ENCODE measurements at regions not wholly inside any gene's neighbourhood (a gene's known extent, or its start where the extent isn't known, plus 50 kb on each side); places are given as distances from the start of the nearest gene placed in this dataset.

DNA sequence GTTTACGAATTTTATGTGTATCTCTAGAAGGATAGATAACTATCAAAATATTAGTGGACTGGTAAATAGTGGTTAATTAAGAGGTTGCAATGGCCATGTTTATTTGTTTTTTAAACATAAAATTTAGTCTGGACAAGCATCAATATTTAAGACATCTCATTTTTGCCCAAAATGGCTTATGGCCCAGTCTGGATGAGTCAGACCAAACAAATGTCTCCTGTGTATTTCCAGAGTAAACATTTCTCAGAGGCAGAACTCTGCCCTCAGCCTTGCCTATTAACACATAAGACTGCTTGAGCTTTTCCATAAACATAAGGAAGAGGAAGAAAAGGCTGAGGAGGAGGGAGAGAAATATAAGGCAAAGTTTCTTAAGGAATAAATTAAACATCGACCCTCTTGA lies 277.1 kb upstream of the DIAPH2 start:
- Histone ChIP-seq H3K9me3 (ENCODE audit: low read length) (no peaks in the 10 kb centered on the region), H3K9ac (ENCODE audit: insufficient read depth, low read depth, low read length) (no peak overlapping the region), H3K4me2 (ENCODE audit: low read depth, low read length) (peak overlapping the region; percentile 23; the same call in 1 of the 2 replicates), H3K4me1 (ENCODE audit: insufficient read depth, low read length) (peaks cover 30% of the 10 kb centered on the region), H4K20me1 (ENCODE audit: insufficient read depth, low read length) (no peaks in the 10 kb centered on the region), H3K27ac (ENCODE audit: extremely low read length, insufficient read depth, low read length) (no peak overlapping the region), H3K79me2 (ENCODE audit: insufficient read depth, low read length) (no peaks in the 10 kb centered on the region), H3K36me3 (replicated peaks in 1 of 2; ENCODE audit: control insufficient read depth in 1 of 2, insufficient read depth in 2 of 2, low read length in 2 of 2) (no peaks in the 10 kb centered on the region), H2AFZ (ENCODE audit: low read length) (no peak overlapping the region), H3K27me3 (ENCODE audit: control insufficient read depth in 1 of 2, insufficient read depth in 2 of 2, low read length in 2 of 2) (no peaks in the 10 kb centered on the region), H3K4me3 (replicated peaks in 1 of 3; ENCODE audit: insufficient read depth in 1 of 3, low read depth in 2 of 3, low read length in 3 of 3) (no peak overlapping the region)
- TF ChIP-seq CHD4 (IDR thresholded peaks at IDR 0.05; ENCODE audit: borderline replicate concordance, low read length) = peak; percentile 65; the same call in 1 of the 2 replicates
- 0 out of 2 replicates have a peak, but pooled peaks have one; percentile 24 for TF ChIP-seq FOSL1 (CRISPR knock-in tag; IDR thresholded peaks at IDR 0.05; ENCODE audit: borderline replicate concordance)
- TF ChIP-seq, protein P1, sequence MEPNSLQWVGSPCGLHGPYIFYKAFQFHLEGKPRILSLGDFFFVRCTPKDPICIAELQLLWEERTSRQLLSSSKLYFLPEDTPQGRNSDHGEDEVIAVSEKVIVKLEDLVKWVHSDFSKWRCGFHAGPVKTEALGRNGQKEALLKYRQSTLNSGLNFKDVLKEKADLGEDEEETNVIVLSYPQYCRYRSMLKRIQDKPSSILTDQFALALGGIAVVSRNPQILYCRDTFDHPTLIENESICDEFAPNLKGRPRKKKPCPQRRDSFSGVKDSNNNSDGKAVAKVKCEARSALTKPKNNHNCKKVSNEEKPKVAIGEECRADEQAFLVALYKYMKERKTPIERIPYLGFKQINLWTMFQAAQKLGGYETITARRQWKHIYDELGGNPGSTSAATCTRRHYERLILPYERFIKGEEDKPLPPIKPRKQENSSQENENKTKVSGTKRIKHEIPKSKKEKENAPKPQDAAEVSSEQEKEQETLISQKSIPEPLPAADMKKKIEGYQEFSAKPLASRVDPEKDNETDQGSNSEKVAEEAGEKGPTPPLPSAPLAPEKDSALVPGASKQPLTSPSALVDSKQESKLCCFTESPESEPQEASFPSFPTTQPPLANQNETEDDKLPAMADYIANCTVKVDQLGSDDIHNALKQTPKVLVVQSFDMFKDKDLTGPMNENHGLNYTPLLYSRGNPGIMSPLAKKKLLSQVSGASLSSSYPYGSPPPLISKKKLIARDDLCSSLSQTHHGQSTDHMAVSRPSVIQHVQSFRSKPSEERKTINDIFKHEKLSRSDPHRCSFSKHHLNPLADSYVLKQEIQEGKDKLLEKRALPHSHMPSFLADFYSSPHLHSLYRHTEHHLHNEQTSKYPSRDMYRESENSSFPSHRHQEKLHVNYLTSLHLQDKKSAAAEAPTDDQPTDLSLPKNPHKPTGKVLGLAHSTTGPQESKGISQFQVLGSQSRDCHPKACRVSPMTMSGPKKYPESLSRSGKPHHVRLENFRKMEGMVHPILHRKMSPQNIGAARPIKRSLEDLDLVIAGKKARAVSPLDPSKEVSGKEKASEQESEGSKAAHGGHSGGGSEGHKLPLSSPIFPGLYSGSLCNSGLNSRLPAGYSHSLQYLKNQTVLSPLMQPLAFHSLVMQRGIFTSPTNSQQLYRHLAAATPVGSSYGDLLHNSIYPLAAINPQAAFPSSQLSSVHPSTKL (CRISPR knock-in tag; IDR thresholded peaks at IDR 0.05) = 0 out of 2 replicates have a peak, but pooled peaks have one; percentile 17
- TF ChIP-seq NFIC (IDR thresholded peaks at IDR 0.05; ENCODE audit: low read length) = peak; percentile 41; the same call in 1 of the 2 replicates
- TF ChIP-seq RXRB (CRISPR knock-in tag; IDR thresholded peaks at IDR 0.05; ENCODE audit: borderline replicate concordance) = peak; percentile 24; the same call in 1 of the 2 replicates
- TF ChIP-seq, protein P2, sequence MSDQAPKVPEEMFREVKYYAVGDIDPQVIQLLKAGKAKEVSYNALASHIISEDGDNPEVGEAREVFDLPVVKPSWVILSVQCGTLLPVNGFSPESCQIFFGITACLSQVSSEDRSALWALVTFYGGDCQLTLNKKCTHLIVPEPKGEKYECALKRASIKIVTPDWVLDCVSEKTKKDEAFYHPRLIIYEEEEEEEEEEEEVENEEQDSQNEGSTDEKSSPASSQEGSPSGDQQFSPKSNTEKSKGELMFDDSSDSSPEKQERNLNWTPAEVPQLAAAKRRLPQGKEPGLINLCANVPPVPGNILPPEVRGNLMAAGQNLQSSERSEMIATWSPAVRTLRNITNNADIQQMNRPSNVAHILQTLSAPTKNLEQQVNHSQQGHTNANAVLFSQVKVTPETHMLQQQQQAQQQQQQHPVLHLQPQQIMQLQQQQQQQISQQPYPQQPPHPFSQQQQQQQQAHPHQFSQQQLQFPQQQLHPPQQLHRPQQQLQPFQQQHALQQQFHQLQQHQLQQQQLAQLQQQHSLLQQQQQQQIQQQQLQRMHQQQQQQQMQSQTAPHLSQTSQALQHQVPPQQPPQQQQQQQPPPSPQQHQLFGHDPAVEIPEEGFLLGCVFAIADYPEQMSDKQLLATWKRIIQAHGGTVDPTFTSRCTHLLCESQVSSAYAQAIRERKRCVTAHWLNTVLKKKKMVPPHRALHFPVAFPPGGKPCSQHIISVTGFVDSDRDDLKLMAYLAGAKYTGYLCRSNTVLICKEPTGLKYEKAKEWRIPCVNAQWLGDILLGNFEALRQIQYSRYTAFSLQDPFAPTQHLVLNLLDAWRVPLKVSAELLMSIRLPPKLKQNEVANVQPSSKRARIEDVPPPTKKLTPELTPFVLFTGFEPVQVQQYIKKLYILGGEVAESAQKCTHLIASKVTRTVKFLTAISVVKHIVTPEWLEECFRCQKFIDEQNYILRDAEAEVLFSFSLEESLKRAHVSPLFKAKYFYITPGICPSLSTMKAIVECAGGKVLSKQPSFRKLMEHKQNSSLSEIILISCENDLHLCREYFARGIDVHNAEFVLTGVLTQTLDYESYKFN (CRISPR knock-in tag; conservative IDR thresholded peaks at IDR 0.05) = peak; percentile 29; the same call in 1 of the 2 replicates
- TF ChIP-seq ZBTB7A (CRISPR knock-in tag; IDR thresholded peaks at IDR 0.05) = no peak
- no peak for TF ChIP-seq FOXP1 (IDR thresholded peaks at IDR 0.05)
- peak; percentile 35; the same call in 1 of the 2 replicates for TF ChIP-seq FOXP1 (CRISPR knock-in tag; IDR thresholded peaks at IDR 0.05)
- TF ChIP-seq, protein P3, sequence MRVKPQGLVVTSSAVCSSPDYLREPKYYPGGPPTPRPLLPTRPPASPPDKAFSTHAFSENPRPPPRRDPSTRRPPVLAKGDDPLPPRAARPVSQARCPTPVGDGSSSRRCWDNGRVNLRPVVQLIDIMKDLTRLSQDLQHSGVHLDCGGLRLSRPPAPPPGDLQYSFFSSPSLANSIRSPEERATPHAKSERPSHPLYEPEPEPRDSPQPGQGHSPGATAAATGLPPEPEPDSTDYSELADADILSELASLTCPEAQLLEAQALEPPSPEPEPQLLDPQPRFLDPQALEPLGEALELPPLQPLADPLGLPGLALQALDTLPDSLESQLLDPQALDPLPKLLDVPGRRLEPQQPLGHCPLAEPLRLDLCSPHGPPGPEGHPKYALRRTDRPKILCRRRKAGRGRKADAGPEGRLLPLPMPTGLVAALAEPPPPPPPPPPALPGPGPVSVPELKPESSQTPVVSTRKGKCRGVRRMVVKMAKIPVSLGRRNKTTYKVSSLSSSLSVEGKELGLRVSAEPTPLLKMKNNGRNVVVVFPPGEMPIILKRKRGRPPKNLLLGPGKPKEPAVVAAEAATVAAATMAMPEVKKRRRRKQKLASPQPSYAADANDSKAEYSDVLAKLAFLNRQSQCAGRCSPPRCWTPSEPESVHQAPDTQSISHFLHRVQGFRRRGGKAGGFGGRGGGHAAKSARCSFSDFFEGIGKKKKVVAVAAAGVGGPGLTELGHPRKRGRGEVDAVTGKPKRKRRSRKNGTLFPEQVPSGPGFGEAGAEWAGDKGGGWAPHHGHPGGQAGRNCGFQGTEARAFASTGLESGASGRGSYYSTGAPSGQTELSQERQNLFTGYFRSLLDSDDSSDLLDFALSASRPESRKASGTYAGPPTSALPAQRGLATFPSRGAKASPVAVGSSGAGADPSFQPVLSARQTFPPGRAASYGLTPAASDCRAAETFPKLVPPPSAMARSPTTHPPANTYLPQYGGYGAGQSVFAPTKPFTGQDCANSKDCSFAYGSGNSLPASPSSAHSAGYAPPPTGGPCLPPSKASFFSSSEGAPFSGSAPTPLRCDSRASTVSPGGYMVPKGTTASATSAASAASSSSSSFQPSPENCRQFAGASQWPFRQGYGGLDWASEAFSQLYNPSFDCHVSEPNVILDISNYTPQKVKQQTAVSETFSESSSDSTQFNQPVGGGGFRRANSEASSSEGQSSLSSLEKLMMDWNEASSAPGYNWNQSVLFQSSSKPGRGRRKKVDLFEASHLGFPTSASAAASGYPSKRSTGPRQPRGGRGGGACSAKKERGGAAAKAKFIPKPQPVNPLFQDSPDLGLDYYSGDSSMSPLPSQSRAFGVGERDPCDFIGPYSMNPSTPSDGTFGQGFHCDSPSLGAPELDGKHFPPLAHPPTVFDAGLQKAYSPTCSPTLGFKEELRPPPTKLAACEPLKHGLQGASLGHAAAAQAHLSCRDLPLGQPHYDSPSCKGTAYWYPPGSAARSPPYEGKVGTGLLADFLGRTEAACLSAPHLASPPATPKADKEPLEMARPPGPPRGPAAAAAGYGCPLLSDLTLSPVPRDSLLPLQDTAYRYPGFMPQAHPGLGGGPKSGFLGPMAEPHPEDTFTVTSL (CRISPR knock-in tag; IDR thresholded peaks at IDR 0.05; ENCODE audit: borderline replicate concordance) = peak; percentile 18; the same call in 1 of the 2 replicates
- TF ChIP-seq ZNF737 (CRISPR knock-in tag; IDR thresholded peaks at IDR 0.05; ENCODE audit: borderline replicate concordance) = no peak
- TF ChIP-seq FOSL2 (CRISPR knock-in tag; IDR thresholded peaks at IDR 0.05) = peak; percentile 70
- TF ChIP-seq ZNF616 (CRISPR knock-in tag; IDR thresholded peaks at IDR 0.05; ENCODE audit: low read depth) = no peak
- 0% methylated on average over 2 of the region's 2 CpGs for WGBS (ENCODE audit: low lambda C conversion rate)
- FAIRE-seq (peak; percentile 4), ATAC-seq (peak; percentile 90), DNase-seq (ENCODE audit: low spot score) (peak; percentile 19)
- intact Hi-C loops (cut with micrococcal nuclease; ENCODE audit: unreplicated experiment) = no loop called here
- BruUV-seq (replicated peaks) = no TSS peak
- ChIA-PET CTCF (ENCODE audit: low intra/inter-chr PET ratio, low total read pairs) (no interaction called here), POLR2A (no interaction called here)
- in situ Hi-C loops (cut with HindIII; ENCODE audit: extremely low pct_ligation_motif_present, low pct_unique_long_range_greater_than_20kb) = no loop called here
